NCI-H128 (cell line): ENCODE measurements at regions not wholly inside any gene's neighbourhood (a gene's known extent, or its start where the extent isn't known, plus 50 kb on each side); places are given as distances from the start of the nearest gene placed in this dataset.
"Not testable (repeated sequence)": the region's sequence is repeated elsewhere in the genome, so short reads cannot be mapped to it uniquely, and the experiment has no call there.

Experiments
- DNase-seq: peaks from one replicate; lab custom pipeline; 2025; ENCODE audit not compliant: unreplicated experiment; lab: John Stamatoyannopoulos, UW

DNA sequence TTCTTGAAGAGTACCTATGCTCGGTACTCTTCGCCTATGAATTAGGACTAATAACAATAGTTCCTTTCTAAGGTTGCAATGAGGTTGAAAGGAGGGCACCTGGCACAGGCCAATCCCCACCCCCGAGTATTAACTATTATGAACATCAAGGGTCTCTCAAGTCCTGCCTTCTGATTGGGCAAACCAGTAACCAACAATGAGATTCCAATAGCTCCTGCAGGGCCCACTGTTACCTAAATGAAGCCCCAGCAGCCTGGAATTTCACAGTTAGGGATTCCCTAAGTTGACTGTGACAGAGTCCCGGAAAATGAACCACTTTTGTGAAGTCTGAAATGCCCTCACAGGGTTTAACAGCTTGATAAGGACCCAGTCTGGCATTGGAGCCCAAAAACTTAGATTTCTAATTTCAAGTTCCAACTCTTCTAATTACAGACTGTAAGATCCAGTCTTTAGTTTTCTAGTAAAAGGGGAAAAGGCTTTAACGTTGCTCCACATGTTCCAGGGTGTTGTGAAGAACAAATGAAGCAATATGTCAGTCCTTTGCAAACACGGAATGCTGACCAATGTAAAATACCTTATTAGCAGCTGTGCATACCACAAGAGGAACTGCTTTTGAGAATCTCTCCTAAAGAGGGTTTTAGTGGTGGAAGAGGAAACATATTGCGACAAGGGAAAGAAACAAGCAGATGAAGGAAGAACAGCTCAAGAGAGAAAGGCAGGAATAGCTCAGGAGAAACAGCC, 277.7 kb upstream of the MAP2 start:
- no peak for DNase-seq

- no peak for DNase-seq
These were observed 277.0 kb upstream of the MAP2 start for GRCh38 chr2:209146682-209147320.

- DNase-seq, result no peak
These were observed 275.9 kb upstream of the MAP2 start for GRCh38 chr2:209147981-209148380.

- no peak for DNase-seq
These were observed 262.9 kb upstream of the MAP2 start for GRCh38 chr2:209160800-209161588.

GRCh38 chr2:209162129-209162528, 261.7 kb upstream of the MAP2 start:
- DNase-seq, result no peak

DNA sequence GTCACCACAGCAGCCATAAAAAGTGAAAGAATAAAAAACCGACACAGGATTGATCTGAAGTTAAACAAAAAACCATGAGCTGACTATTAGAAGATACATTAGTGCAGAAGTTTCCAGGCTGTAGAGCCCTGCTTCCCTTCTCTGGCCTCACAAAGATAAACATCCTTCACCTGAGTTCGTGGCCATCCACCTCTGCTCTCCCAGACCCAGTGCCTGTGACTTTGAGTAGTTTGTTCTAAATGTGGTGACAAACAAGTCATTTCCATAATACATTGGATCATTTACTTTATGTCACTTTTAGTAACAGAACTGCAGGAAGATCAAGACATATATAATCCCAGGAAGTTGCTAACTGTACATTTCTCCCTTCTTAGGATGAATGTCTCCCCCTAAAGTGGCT, 241.9 kb upstream of the MAP2 start:
- no peak for DNase-seq

- DNase-seq, result peak; percentile 84
These were observed 237.0 kb upstream of the MAP2 start for GRCh38 chr2:209186886-209187285.

- DNase-seq, result no peak
These were observed 234.0 kb upstream of the MAP2 start for GRCh38 chr2:209189893-209190292.

DNA sequence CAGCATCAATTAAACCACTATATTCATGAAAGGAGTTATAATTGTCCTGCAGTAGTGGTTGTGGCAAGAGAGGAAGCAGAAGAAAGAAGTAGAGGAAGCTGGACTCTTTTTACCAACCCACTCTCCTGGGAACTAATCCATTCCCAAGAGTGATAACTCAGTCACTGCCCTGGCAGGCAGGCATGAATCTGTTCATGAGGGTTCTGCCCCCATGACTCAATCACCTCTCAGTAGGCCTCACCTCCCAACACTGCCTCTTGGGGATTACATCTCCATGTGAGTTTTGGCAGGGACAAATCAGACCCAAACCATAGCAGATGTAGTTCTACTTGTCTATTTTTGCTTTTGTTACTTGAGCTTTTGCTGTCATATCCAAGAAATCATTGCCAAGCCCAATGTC, 232.7 kb upstream of the MAP2 start:
- no peak for DNase-seq

DNA sequence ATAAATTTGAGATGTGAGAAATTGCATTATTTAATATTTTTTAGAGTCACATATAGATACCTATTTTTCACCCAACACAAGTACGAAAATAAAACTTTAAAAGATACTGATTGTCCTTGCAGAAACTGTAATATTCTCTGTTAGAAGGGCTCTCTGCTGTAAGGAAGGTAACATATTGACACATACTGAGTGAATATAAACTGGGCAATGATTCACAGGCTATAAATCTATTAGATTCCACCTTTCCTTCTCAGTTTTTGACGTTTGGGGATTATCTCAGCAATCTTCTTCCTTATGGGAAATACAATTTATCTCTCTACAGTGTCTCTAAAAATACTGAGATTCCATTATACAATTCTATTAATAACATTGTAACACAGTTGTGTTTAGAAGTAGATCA, 229.1 kb upstream of the MAP2 start:
- DNase-seq, result no peak

- DNase-seq, result no peak
These were observed 215.6 kb upstream of the MAP2 start for GRCh38 chr2:209208211-209208610.

GRCh38 chr2:209209943-209210342, 213.9 kb upstream of the MAP2 start:
- no peak for DNase-seq

DNA sequence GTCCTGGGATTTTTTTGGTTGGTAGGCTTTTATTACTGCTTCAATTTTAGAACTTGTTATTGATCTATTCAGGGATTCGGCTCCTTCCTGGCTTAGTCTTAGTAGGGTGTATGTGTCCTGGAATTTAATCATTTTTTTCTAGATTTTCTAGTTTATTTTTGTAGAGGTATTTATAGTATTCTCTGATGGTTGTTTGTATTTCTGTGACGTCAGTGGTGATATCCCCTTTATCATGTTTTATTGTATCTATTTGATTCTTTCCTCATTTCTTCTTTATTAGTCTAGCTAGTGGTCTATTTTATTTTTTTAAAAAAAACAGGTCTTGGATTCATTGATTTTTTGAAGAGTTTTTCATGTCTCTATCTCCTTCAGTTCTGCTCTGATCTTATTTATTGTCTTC, 193.3 kb upstream of the MAP2 start:
- no peak for DNase-seq

GRCh38 chr2:209236377-209236776, 187.5 kb upstream of the MAP2 start:
- DNase-seq, result no peak

DNA sequence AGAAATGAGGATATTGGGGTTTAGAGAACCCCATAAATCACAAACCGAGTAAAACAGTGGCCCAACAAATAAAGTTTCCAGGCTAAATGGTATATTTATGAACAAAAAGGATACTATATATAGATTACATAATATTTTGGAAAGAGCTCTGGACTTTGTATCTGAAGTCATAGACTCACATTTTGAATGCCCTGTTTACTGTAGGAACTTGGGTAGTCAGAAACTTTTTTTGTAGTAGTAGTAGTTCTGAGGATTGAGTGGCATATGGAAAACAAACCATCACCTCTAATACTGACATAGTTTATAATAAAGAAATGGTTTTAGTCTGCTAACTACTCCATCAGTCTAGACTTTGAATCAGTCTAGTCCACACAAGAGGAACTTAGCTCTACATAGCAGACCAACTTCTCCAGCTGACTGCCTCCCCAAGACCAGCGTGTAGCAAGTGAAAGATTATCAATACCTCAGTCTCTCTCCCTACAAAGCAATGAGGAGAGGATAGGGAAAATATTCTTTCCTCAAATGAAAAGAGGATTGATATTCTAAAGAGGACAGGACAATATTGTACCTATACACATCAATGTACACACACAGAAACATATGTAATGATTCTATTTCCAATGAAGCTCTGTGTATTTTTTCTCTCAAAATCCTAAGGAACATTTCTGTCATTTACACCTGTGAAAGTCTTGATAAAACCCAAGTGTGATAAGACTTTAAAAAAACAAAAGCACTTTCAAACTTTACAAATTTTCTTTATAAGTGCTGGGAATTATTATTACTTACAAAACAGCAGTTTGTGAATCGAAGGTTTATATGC, 184.9 kb upstream of the MAP2 start:
- no peak for DNase-seq

GRCh38 chr2:209239585-209239938, 184.3 kb upstream of the MAP2 start:
- DNase-seq, result no peak

GRCh38 chr2:209240204-209240603, 183.6 kb upstream of the MAP2 start:
- DNase-seq, result no peak

GRCh38 chr2:209253544-209253943, 170.3 kb upstream of the MAP2 start:
- no peak for DNase-seq

DNA sequence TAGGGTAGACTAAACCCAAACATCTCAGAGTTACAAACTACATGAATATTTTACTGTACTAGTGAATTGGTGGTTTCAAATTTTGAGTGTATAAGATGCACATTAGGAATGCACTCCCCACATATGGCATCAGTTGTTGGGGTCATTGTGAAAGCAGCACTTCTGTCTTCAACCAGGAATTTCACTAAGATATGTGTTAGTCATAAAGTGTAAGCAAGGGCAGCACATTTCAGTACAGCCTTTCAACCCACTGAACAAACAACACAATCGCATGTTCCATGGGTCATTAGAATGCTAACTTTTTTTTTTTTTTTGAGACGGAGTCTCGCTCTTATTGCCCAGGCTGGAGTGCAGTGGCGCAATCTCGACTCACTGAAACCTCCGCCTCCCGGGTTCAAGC, 164.1 kb upstream of the MAP2 start:
- no peak for DNase-seq

GRCh38 chr2:209260281-209260680, 163.6 kb upstream of the MAP2 start:
- DNase-seq, result no peak

DNA sequence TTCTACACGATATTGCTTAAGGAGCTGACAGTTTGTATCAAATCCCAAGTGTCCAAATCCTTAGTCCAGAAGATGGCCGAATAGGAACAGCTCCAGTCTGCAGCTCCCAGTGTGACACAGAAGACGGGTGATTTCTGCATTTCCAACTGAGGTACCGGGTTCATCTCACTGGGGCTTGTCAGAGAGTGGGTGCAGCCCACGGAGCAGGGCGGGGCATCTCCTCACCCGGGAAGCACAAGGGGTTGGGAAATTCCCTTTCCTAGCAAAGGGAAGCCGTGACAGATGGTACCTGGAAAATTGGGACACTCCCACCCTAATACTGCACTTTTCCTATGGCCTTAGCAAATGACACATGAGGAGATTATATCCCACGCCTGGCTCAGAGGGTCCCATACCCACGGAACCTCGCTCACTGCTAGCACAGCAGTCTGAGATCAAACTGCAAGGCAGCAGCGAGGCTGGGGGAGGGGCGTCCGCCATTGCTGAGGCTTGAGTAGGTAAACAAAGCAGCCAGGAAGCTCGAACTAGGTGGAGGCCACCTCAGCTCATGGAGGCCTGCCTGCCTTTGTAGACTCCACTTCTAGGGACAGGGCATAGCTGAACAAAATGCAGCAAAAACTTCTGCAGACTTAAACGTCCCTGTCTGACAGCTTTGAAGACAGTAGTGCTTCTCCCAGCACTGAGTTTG, 162.3 kb upstream of the MAP2 start:
- not testable (repeated sequence) for DNase-seq
